PC-9 (cell line): ENCODE measurements at regions not wholly inside any gene's neighbourhood (a gene's known extent, or its start where the extent isn't known, plus 50 kb on each side); places are given as distances from the start of the nearest gene placed in this dataset.

Experiments
- CTCF ChIP-seq: fragments of 200-600 bp; sonication (generic); conservative IDR thresholded peaks from 2 replicates; pipeline ENCODE4 v1.6.1; 2017; ENCODE audit warnings: mixed run types, antibody characterized with exemption, mild to moderate bottlenecking, moderate library complexity
- EZH2 ChIP-seq: fragments of 200-600 bp; sonication (generic); IDR thresholded peaks from 2 replicates; pipeline ENCODE4 v1.8.0; 2017; ENCODE audit warnings: antibody characterized with exemption, low read depth

DNA sequence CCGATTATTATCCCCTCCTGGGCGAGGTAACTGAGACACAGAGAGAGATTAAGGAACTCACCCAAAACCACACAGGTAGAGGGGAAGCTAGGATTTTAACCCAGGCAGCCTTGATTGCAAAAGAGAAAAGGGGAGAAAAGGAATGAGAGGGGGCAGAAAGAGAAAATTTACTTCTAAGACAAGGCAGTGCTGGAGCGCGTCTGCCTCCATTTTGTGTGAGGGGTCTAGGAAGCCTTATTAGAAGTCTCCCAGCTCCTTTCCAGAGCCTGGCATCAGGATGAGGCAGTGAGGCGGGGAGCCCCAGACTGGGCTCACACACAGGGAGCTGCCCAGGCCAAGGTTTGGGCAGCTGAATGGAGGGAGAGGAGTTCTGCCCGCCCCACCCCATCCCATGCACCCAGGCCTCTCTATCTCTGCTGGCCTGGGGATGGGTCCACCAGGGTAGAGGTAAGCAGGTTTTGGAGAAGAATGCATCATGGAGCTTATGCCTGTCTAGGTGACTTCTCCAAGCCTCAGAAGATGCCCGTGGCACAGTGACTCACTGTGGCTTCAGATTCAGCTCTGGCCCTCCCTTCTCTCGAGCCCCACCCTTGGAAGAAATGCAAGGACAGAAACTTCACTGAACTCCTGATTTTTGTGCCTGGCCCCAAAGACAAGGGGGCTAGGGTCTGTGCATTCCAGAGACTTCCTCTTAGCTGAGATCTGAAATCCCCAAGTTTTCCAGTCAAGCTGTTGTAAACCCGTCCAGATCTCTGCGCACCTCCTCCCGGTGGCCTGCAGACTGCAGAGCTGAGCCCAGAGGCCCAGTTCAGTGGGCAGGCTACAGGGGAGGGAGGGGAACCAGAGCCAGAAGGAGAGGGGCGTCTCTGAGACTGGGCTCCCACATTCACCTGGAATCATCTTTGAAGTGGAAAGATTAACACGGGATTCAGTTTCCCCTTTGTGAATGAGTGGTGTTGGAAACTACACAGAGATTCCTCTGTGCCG is 95.1 kb upstream of the CDH5 start:
- TF ChIP-seq EZH2, result no peak
- TF ChIP-seq CTCF, result no peak
